Ectodermal cell (in vitro differentiated cells): ENCODE measurements at regions not wholly inside any gene's neighbourhood (a gene's known extent, or its start where the extent isn't known, plus 50 kb on each side); places are given as distances from the start of the nearest gene placed in this dataset.

Experiments used
- H3K27ac ChIP-seq: 2 replicates; pipeline ENCODE4 v1.7.0; 2013; ENCODE audit warnings: mild to moderate bottlenecking, low read depth, low read length; ENCODE audit not compliant: insufficient read depth, poor library complexity, severe bottlenecking
- H3K27me3 ChIP-seq: 2 replicates; pipeline ENCODE4 v1.7.0; 2013; ENCODE audit warnings: mild to moderate bottlenecking, low read length; ENCODE audit not compliant: insufficient read depth, control insufficient read depth, poor library complexity, severe bottlenecking
- H3K36me3 ChIP-seq: one replicate; pipeline ENCODE4 v1.7.0; 2013; ENCODE audit warnings: low read length; ENCODE audit not compliant: control insufficient read depth, insufficient read depth
- H3K4me1 ChIP-seq: one replicate; pipeline ENCODE4 v1.7.0; 2013; ENCODE audit warnings: low read length; ENCODE audit not compliant: control insufficient read depth, insufficient read depth
- H3K4me3 ChIP-seq: 2 replicates; pipeline ENCODE4 v1.7.0; 2013; ENCODE audit warnings: low read depth, low read length, control low read depth; ENCODE audit not compliant: insufficient read depth
- H3K9me3 ChIP-seq: 2 replicates; pipeline ENCODE4 v1.7.0; 2013; ENCODE audit warnings: mild to moderate bottlenecking, low read length, moderate library complexity; ENCODE audit not compliant: control insufficient read depth
- WGBS, 2 experiments: methylation state at CpG; one replicate each; pipeline ENCODE4 v1.1.7; 2013; ENCODE audit warnings: missing lambda C conversion rate in 2 of 2; 5-methylcytosine and 5-hydroxymethylcytosine counted together

GRCh38 chr13:30026093-30026492 lies 175.7 kb upstream of the UBL3 start:
- H3K4me1 ChIP-seq: peaks cover 6% of the 10 kb centered on the region
- H3K27me3 ChIP-seq: no peaks in the 10 kb centered on the region
- H3K4me3 ChIP-seq: no peak overlapping the region
- 93 to 95% methylated on average over 5 of the region's 5 CpGs for WGBS, 2 experiments
- H3K9me3 ChIP-seq: no peaks in the 10 kb centered on the region
- no peaks in the 10 kb centered on the region for H3K36me3 ChIP-seq
- H3K27ac ChIP-seq: no peak overlapping the region

- no peaks in the 10 kb centered on the region for H3K27me3 ChIP-seq
- no peak overlapping the region for H3K27ac ChIP-seq
- no peak overlapping the region for H3K4me3 ChIP-seq
- no peaks in the 10 kb centered on the region for H3K9me3 ChIP-seq
- 100% methylated on average over 1 of the region's 1 CpG for WGBS, 2 experiments
- H3K4me1 ChIP-seq: peaks cover 6% of the 10 kb centered on the region
- no peaks in the 10 kb centered on the region for H3K36me3 ChIP-seq
Observed at GRCh38 chr13:30025351-30025750, 174.9 kb upstream of the UBL3 start.

- H3K9me3 ChIP-seq: no peaks in the 10 kb centered on the region
- H3K4me3 ChIP-seq: no peak overlapping the region
- H3K4me1 ChIP-seq: peaks cover 14% of the 10 kb centered on the region
- 90% methylated on average over 8 of the region's 8 CpGs for WGBS, 2 experiments
- H3K27ac ChIP-seq: no peak overlapping the region
- H3K27me3 ChIP-seq: no peaks in the 10 kb centered on the region
- no peaks in the 10 kb centered on the region for H3K36me3 ChIP-seq
Observed at GRCh38 chr13:30024125-30024865, 173.9 kb upstream of the UBL3 start.

DNA sequence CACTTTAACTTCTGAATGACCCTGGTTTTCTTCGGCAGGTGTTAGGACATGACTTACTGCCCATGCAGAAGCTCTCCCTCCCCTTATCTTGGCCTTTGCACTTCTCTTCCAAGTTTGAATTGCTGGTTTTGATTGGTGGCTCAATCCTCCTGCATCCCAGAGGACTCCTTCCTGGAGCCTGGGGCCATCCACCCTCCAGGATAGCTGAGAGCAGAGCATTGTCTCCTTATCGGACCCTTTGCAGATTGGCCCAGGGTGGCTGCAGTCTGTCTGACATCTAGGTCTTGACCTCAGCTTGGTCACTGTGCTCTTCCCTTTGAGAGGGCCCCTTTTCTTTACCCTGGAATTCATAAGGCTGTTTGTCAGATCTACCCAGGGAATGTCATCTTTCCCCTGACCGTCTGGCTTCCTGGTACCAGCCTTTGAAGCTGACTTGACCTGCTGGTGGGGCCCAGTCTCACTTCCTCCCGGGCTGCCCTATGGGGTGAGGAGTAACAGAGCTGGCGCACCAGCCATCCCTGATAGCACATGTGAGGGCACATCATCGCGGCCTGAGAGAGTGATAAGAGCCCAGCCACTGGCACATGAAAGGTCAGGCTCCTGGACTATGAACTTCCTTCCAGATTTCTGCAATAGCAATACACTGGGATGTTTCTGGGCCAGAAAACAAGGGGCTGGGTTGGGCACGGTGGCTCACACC lies 172.9 kb upstream of the UBL3 start:
- 91 to 93% methylated on average over 8 of the region's 8 CpGs for WGBS, 2 experiments
- Histone ChIP-seq H3K4me3 (no peak overlapping the region), H3K36me3 (no peaks in the 10 kb centered on the region), H3K27ac (no peak overlapping the region), H3K9me3 (no peaks in the 10 kb centered on the region), H3K27me3 (no peaks in the 10 kb centered on the region), H3K4me1 (peaks cover 14% of the 10 kb centered on the region)

DNA sequence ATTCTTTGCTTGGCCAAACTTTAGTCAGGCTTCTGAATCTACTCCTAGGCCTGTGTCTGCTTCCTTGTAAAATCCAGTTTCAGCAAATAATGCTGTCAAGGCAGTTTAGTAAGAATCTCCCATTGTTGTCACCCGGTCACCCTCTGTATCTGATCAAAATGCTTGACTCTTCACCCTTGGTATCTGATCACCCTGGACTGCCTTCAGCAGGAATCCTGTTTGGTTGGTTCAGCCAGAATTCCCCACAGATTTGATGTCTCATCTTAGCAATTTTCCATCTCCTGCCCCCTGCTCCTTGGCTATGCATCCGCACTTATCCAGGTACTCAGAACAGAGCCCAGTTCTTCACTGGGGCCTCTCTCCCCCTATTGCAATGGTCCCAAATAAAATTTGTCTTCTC lies 172.4 kb upstream of the UBL3 start:
- no peaks in the 10 kb centered on the region for H3K27me3 ChIP-seq
- WGBS, 2 experiments: 93 to 97% methylated on average over 2 of the region's 2 CpGs

GRCh38 chr13:30022256-30022655 lies 171.8 kb upstream of the UBL3 start:
- H3K9me3 ChIP-seq: no peaks in the 10 kb centered on the region
- WGBS, 2 experiments: 91 to 93% methylated on average over 10 of the region's 10 CpGs
- no peak overlapping the region for H3K27ac ChIP-seq
- H3K27me3 ChIP-seq: no peaks in the 10 kb centered on the region
- peaks cover 14% of the 10 kb centered on the region for H3K4me1 ChIP-seq
- no peaks in the 10 kb centered on the region for H3K36me3 ChIP-seq
- no peak overlapping the region for H3K4me3 ChIP-seq

More for the DNA sequence above, 172.4 kb upstream of the UBL3 start:
- Histone ChIP-seq H3K36me3 (no peaks in the 10 kb centered on the region), H3K4me3 (no peak overlapping the region), H3K4me1 (peaks cover 14% of the 10 kb centered on the region), H3K9me3 (no peaks in the 10 kb centered on the region), H3K27ac (no peak overlapping the region)

DNA sequence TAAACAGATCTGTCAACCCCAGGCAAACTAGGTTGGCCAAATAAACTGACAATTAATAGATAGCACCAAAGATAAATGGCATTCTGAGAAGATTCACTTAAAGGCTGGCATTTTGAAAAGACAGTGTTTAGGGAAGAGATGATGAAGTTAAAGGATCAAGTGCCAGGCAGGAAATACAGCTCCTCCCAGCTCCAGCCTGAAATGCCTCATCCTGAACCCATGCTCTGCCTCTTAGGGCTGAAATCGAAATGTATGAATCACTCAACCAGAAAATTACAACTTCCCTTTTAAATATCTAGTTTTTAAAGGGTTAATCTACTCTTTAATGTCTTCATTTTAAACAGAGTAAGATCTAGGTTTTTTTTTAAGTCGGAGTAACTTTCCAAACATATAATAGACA lies 171.2 kb upstream of the UBL3 start:
- 78 to 100% methylated on average over 1 of the region's 2 CpGs for WGBS, 2 experiments

DNA sequence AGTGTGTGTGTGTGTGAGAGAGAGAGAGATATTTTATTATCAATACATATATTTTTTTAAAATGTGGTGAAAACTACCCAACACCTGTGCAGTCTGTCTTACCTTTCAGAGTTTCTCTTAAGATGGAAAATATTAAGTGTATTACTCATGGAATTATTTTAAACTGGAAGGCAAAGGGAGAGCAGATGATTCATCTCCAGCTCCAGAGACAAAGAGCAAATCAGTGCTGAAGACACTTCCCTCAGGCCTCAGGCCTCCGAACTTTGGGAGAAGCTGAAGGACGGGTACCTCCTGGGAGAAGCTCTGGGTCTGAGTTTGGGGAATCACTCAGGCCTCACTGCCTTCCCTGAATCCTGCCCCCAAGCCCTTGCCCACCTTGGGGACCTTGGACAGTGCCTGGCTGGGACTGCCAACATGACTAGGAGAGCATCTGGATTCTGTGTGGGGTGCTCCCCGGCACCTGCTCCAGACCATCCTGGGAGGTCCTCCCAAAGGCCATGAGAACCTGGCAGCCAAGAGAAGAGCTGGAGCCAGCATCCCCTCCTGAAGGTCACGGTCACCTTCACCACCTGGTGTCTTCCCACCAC lies 170.4 kb upstream of the UBL3 start:
- WGBS, 2 experiments: 83 to 91% methylated on average over 4 of the region's 4 CpGs
- H3K4me3 ChIP-seq: no peak overlapping the region
- no peaks in the 10 kb centered on the region for H3K9me3 ChIP-seq
- no peak overlapping the region for H3K27ac ChIP-seq
- peaks cover 14% of the 10 kb centered on the region for H3K4me1 ChIP-seq
- H3K36me3 ChIP-seq: no peaks in the 10 kb centered on the region
- no peaks in the 10 kb centered on the region for H3K27me3 ChIP-seq

More for the DNA sequence above, 171.2 kb upstream of the UBL3 start:
- no peaks in the 10 kb centered on the region for H3K9me3 ChIP-seq
- peaks cover 14% of the 10 kb centered on the region for H3K4me1 ChIP-seq
- H3K4me3 ChIP-seq: no peak overlapping the region
- H3K27me3 ChIP-seq: no peaks in the 10 kb centered on the region
- no peaks in the 10 kb centered on the region for H3K36me3 ChIP-seq
- no peak overlapping the region for H3K27ac ChIP-seq

GRCh38 chr13:30019648-30020626 lies 169.5 kb upstream of the UBL3 start:
- H3K27me3 ChIP-seq: no peaks in the 10 kb centered on the region
- H3K27ac ChIP-seq: no peak overlapping the region
- 25 to 29% methylated on average over 15 of the region's 15 CpGs for WGBS, 2 experiments
- H3K4me1 ChIP-seq: peaks cover 14% of the 10 kb centered on the region
- no peaks in the 10 kb centered on the region for H3K36me3 ChIP-seq
- H3K4me3 ChIP-seq: no peak overlapping the region
- no peaks in the 10 kb centered on the region for H3K9me3 ChIP-seq
